ENCODE measurements at regions not wholly inside any gene's neighbourhood (a gene's known extent, or its start where the extent isn't known, plus 50 kb on each side); places are given as distances from the start of the nearest gene placed in this dataset.

DNA sequence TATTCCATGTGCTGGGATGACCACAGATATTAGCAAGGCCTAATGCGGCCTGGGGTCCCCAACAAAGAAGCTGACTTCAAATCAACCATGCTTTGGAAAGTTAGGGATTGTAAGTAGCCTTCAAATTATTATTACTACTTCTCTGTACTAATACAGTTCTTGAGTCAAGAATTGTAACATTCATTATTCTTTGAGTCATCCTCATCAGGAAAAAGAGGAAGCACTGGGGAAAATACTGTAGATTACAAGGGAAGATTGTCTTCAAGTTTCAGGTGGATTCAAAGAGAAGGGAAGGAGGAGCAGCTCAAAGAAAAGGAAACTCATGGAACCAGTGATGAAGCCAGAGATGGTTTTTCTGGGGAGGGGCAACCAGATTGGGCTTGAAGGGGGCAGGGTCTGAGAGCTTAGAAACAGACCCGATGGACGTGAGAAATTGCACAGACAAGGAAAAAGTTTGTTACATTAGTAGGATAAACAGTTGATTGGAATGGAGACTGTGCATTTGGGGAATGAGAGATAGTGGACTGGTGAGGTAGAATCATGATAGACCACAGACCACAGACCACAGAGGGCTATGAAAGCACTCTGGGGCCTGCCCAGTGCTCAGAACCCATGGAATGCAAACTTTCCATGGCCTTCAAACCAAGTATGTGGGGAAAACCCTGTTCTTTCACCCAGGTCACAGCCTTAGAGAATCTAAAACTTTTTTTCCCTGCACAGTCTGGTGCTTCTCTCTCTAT is 209.9 kb downstream of the ZNF365 start:
- Histone ChIP-seq H3K14ac (ENCODE audit: insufficient read depth, low read length) (no peak overlapping the region), H3K9ac (ENCODE audit: extremely low read depth, insufficient read length, low read length) (no peak overlapping the region), H4K91ac (ENCODE audit: insufficient read length, low read depth, low read length) (no peak overlapping the region), H3K27ac (ENCODE audit: insufficient read length, low read depth, low read length) (no peak overlapping the region), H2BK15ac (ENCODE audit: low read depth, low read length) (no peak overlapping the region), H2BK120ac (ENCODE audit: low read depth, low read length, poor library complexity, severe bottlenecking) (no peak overlapping the region), H3T11ph (ENCODE audit: low read length) (no peak overlapping the region), H4K8ac (replicated peaks; ENCODE audit: insufficient read length, low read depth, low read length) (no peak overlapping the region), H3K79me1 (ENCODE audit: insufficient read depth, low read depth, low read length, poor library complexity, severe bottlenecking) (no peaks in the 10 kb centered on the region), H3K23ac (ENCODE audit: insufficient read length, low read depth, low read length) (no peak overlapping the region), H2AFZ (ENCODE audit: low read length) (no peak overlapping the region), H2BK12ac (ENCODE audit: insufficient read length, low read depth, low read length) (no peak overlapping the region), H2AK5ac (ENCODE audit: insufficient read length, low read length) (no peak overlapping the region), H3K18ac (ENCODE audit: insufficient read length, low read depth, low read length) (no peak overlapping the region), H3K9me3 (ENCODE audit: control insufficient read depth, low read depth, low read length) (no peaks in the 10 kb centered on the region), H3K27me3 (ENCODE audit: insufficient read depth, low read length) (no peaks in the 10 kb centered on the region), H3K23me2 (ENCODE audit: insufficient read length, low read depth, low read length, poor library complexity, severe bottlenecking) (no peaks in the 10 kb centered on the region), H4K20me1 (ENCODE audit: control insufficient read depth, insufficient read depth, insufficient read length) (no peaks in the 10 kb centered on the region), H3K4me1 (ENCODE audit: insufficient read depth, low read length) (no peaks in the 10 kb centered on the region), H2BK5ac (ENCODE audit: insufficient read length, low read length) (no peak overlapping the region), H3K56ac (ENCODE audit: insufficient read length, low read depth, low read length) (no peak overlapping the region), H4K5ac (ENCODE audit: insufficient read length, low read depth, low read length) (no peak overlapping the region), H3K4me2 (ENCODE audit: insufficient read depth, insufficient read length, low read length) (no peak overlapping the region), H3K79me2 (ENCODE audit: insufficient read depth, low read length) (no peaks in the 10 kb centered on the region), H3K4ac (ENCODE audit: low read depth, low read length) (no peak overlapping the region), H2BK20ac (ENCODE audit: low read depth, low read length, poor library complexity, severe bottlenecking) (no peak overlapping the region)
- TF ChIP-seq CTCF (conservative IDR thresholded peaks at IDR 0.05): no peak
- Mint-ChIP-seq H3K4me1 (no peaks in the 10 kb centered on the region), H3K36me3 (ENCODE audit: insufficient read depth in 1 of 3, low read depth in 3 of 3) (no peaks in the 10 kb centered on the region), H3K4me3 (no peak overlapping the region), H3K27me3 (ENCODE audit: low read depth) (no peaks in the 10 kb centered on the region; the same call in 1 of the 2 replicates), H3K27ac (no peak overlapping the region), H3K9me3 (peaks cover 3 to 7% of the 10 kb centered on the region in 2 experiments; a peak in 4 of 5 replicates)
- WGBS (ENCODE audit: extremely low coverage, insufficient read length, low lambda C conversion rate): no CpG with 5 or more reads among the region's 3 CpGs
- DNase-seq: no peak

Data from H9 (cell line).